ENCODE measurements at regions not wholly inside any gene's neighbourhood (a gene's known extent, or its start where the extent isn't known, plus 50 kb on each side); places are given as distances from the start of the nearest gene placed in this dataset.

GRCh38 chr2:24434541-24434940 is 56.5 kb upstream of the NCOA1 start:
- no peaks in the 10 kb centered on the region for H3K36me3 Mint-ChIP-seq (ENCODE audit: insufficient read depth in 1 of 3, low read depth in 3 of 3)
- H2AFZ ChIP-seq (ENCODE audit: low read length): no peak overlapping the region
- peaks cover 2% of the 10 kb centered on the region for H3K27me3 Mint-ChIP-seq (ENCODE audit: low read depth)

More at GRCh38 chr2:24434541-24434940, 56.5 kb upstream of the NCOA1 start:
- Mint-ChIP-seq H3K4me1 (peaks cover 2 to 7% of the 10 kb centered on the region in 2 experiments; a peak in 1 of 4 replicates), H3K27ac (no peak overlapping the region), H3K9me3 (no peaks in the 10 kb centered on the region), H3K4me3 (no peak overlapping the region)
- Histone ChIP-seq H4K91ac (ENCODE audit: insufficient read length, low read depth, low read length) (no peak overlapping the region), H4K8ac (replicated peaks; ENCODE audit: insufficient read length, low read depth, low read length) (no peak overlapping the region), H3K79me2 (ENCODE audit: insufficient read depth, low read length) (no peaks in the 10 kb centered on the region), H2BK5ac (ENCODE audit: insufficient read length, low read length) (no peak overlapping the region), H3K27ac (ENCODE audit: insufficient read length, low read depth, low read length) (no peak overlapping the region), H3K4me1 (ENCODE audit: insufficient read depth, low read length) (no peaks in the 10 kb centered on the region), H2BK12ac (ENCODE audit: insufficient read length, low read depth, low read length) (no peak overlapping the region), H3K9ac (ENCODE audit: extremely low read depth, insufficient read length, low read length) (no peak overlapping the region), H2BK120ac (ENCODE audit: low read depth, low read length, poor library complexity, severe bottlenecking) (no peak overlapping the region), H3K18ac (ENCODE audit: insufficient read length, low read depth, low read length) (no peak overlapping the region), H2AK5ac (ENCODE audit: insufficient read length, low read length) (no peak overlapping the region), H2BK20ac (ENCODE audit: low read depth, low read length, poor library complexity, severe bottlenecking) (no peak overlapping the region), H3K4ac (ENCODE audit: low read depth, low read length) (no peak overlapping the region), H3K79me1 (ENCODE audit: insufficient read depth, low read depth, low read length, poor library complexity, severe bottlenecking) (no peaks in the 10 kb centered on the region), H3K14ac (ENCODE audit: insufficient read depth, low read length) (no peak overlapping the region), H4K5ac (ENCODE audit: insufficient read length, low read depth, low read length) (no peak overlapping the region), H4K20me1 (ENCODE audit: control insufficient read depth, insufficient read depth, insufficient read length) (no peaks in the 10 kb centered on the region), H3T11ph (ENCODE audit: low read length) (no peak overlapping the region), H3K23ac (ENCODE audit: insufficient read length, low read depth, low read length) (no peak overlapping the region), H3K9me3 (ENCODE audit: control insufficient read depth, low read depth, low read length) (no peaks in the 10 kb centered on the region), H3K4me2 (ENCODE audit: insufficient read depth, insufficient read length, low read length) (no peak overlapping the region), H2BK15ac (ENCODE audit: low read depth, low read length) (no peak overlapping the region), H3K56ac (ENCODE audit: insufficient read length, low read depth, low read length) (no peak overlapping the region), H3K27me3 (ENCODE audit: insufficient read depth, low read length) (no peaks in the 10 kb centered on the region), H3K23me2 (ENCODE audit: insufficient read length, low read depth, low read length, poor library complexity, severe bottlenecking) (no peaks in the 10 kb centered on the region)
- no peak for DNase-seq
- no CpG with 5 or more reads among the region's 1 CpG for WGBS (ENCODE audit: extremely low coverage, insufficient read length, low lambda C conversion rate)
- TF ChIP-seq, protein P1, sequence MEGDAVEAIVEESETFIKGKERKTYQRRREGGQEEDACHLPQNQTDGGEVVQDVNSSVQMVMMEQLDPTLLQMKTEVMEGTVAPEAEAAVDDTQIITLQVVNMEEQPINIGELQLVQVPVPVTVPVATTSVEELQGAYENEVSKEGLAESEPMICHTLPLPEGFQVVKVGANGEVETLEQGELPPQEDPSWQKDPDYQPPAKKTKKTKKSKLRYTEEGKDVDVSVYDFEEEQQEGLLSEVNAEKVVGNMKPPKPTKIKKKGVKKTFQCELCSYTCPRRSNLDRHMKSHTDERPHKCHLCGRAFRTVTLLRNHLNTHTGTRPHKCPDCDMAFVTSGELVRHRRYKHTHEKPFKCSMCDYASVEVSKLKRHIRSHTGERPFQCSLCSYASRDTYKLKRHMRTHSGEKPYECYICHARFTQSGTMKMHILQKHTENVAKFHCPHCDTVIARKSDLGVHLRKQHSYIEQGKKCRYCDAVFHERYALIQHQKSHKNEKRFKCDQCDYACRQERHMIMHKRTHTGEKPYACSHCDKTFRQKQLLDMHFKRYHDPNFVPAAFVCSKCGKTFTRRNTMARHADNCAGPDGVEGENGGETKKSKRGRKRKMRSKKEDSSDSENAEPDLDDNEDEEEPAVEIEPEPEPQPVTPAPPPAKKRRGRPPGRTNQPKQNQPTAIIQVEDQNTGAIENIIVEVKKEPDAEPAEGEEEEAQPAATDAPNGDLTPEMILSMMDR (conservative IDR thresholded peaks at IDR 0.05): no peak

Measured in H9 (cell line).